ENCODE measurements at regions not wholly inside any gene's neighbourhood (a gene's known extent, or its start where the extent isn't known, plus 50 kb on each side); places are given as distances from the start of the nearest gene placed in this dataset.
A peak's percentile ranks its signal among the peaks of the same experiment; 100 is the strongest.

DNA sequence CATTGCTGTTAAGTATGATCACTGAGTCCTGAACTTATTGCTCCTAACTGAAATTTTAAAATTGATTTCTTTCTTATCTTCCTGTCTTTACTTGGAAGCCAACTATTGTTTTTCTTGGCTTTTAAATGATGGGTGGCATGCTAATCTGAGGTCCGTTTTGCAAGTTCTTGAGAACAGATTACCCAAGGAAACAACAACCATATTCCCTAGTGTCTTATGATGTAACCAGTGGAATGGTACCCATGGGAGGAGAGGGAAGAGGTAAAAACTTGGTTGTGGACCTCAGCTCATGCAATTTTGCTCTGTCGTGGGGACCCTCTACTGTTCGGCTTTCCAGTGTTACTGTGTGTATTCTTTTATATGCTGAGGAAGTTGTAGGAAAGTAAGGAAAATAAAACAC, 454.8 kb upstream of the ADAMTS5 start:
- Histone ChIP-seq H3K36me3 (no peaks in the 10 kb centered on the region), H3K4me1 (peaks cover 0 to 5% (median 0%) of the 10 kb centered on the region in 4 donors), H3K27me3 (no peaks in the 10 kb centered on the region), H3K4me3 (no peak overlapping the region), H3K9me3 (no peaks in the 10 kb centered on the region), H3K27ac (peak overlapping the region in 2 of 5 donors; percentile 52 to 55)
- no peak for DNase-seq
- TF ChIP-seq EP300 (IDR thresholded peaks at IDR 0.05) (no peak), POLR2AphosphoS5 (IDR thresholded peaks at IDR 0.05) (no peak), POLR2A (IDR thresholded peaks at IDR 0.05) (no peak)
- TF ChIP-seq, protein P1, sequence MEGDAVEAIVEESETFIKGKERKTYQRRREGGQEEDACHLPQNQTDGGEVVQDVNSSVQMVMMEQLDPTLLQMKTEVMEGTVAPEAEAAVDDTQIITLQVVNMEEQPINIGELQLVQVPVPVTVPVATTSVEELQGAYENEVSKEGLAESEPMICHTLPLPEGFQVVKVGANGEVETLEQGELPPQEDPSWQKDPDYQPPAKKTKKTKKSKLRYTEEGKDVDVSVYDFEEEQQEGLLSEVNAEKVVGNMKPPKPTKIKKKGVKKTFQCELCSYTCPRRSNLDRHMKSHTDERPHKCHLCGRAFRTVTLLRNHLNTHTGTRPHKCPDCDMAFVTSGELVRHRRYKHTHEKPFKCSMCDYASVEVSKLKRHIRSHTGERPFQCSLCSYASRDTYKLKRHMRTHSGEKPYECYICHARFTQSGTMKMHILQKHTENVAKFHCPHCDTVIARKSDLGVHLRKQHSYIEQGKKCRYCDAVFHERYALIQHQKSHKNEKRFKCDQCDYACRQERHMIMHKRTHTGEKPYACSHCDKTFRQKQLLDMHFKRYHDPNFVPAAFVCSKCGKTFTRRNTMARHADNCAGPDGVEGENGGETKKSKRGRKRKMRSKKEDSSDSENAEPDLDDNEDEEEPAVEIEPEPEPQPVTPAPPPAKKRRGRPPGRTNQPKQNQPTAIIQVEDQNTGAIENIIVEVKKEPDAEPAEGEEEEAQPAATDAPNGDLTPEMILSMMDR (IDR thresholded peaks at IDR 0.05) = no peak
- WGBS, 5 donors = 75 to 86% (median 79%) methylated on average over 3 of the region's 3 CpGs
- intact Hi-C loops (cut with DNase I; ENCODE audit: low total_unique reads) = no loop called here

DNA sequence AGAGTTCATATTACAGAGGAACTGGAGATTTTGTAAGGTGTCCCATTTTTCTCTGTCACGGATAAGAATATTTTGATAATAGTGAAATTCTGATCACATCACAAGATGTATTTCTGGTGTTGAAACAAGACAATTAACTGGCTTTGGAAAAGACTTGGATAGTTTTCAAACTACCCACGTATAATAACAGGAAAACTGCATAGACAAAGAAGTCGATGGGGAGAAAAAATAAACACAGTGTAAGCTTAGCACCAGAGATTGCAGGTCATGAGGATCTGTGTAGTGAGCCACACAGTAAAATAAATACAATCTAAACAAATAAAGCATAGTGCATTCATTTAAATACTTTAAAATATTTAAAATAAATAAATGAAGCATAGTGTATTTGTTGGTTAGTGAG, 452.3 kb upstream of the ADAMTS5 start:
- intact Hi-C loops (cut with DNase I; ENCODE audit: low total_unique reads) = no loop called here
- 57 to 73% (median 59%) methylated on average over 3 of the region's 3 CpGs for WGBS, 5 donors
- Histone ChIP-seq H3K27me3 (no peaks in the 10 kb centered on the region), H3K4me1 (peaks cover 0 to 1% (median 0%) of the 10 kb centered on the region in 4 donors), H3K27ac (no peak overlapping the region), H3K4me3 (no peak overlapping the region), H3K9me3 (peaks cover 0 to 4% (median 0%) of the 10 kb centered on the region in 4 donors), H3K36me3 (no peaks in the 10 kb centered on the region)
- TF ChIP-seq EP300 (IDR thresholded peaks at IDR 0.05) (no peak), POLR2A (IDR thresholded peaks at IDR 0.05) (no peak), POLR2AphosphoS5 (IDR thresholded peaks at IDR 0.05) (no peak)
- TF ChIP-seq, protein P1 (IDR thresholded peaks at IDR 0.05) = no peak
- DNase-seq = no peak

DNA sequence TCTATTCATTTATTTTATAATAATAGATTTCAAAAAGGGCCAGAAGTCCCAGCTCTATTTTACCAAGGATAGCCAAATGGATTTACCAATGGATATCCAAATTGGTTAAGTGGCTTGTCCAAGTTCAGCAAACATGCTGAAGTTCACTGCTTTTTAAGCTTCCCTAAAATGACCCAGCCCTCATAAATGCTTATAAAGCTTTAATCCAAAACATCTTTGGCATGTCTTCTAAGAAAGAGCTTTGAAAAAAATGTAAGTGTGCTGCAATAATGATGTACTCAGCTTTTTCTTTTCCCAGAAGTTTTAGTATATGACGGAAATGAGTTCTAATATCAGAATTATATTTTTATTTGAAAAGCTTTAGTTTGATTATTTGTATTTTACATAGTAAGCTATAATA, 451.5 kb upstream of the ADAMTS5 start:
- DNase-seq = no peak
- intact Hi-C loops (cut with DNase I; ENCODE audit: low total_unique reads) = no loop called here
- Histone ChIP-seq H3K9me3 (peaks cover 0 to 4% (median 0%) of the 10 kb centered on the region in 4 donors), H3K4me3 (no peak overlapping the region), H3K27ac (no peak overlapping the region), H3K36me3 (no peaks in the 10 kb centered on the region), H3K27me3 (no peaks in the 10 kb centered on the region), H3K4me1 (no peaks in the 10 kb centered on the region)
- TF ChIP-seq, protein P1 (IDR thresholded peaks at IDR 0.05) = no peak
- no peak for TF ChIP-seq POLR2A (IDR thresholded peaks at IDR 0.05)
- no peak for TF ChIP-seq POLR2AphosphoS5 (IDR thresholded peaks at IDR 0.05)
- TF ChIP-seq EP300 (IDR thresholded peaks at IDR 0.05) = no peak
- 76 to 87% (median 80%) methylated on average over 1 of the region's 1 CpG for WGBS, 5 donors

DNA sequence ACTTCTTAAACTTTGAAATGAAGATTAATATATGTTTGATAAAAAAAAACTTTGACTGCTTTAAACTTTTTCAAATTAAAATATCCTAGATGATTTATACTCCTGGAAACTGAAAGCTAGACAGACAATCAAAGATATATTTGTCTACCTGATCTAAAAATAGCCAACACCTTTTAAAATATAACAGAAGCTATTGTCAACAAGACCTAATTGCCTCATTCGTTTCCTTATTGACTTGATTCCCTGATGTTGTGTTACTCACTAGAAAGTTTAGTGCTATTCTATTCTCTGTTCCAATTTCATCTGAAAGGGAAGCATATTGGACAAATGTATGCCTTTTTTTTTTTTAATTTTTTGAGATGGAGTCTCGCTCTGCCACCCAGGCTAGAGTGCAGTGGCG, 445.6 kb upstream of the ADAMTS5 start:
- no peak for DNase-seq
- WGBS, 5 donors = 61 to 76% (median 71%) methylated on average over 3 of the region's 3 CpGs
- Histone ChIP-seq H3K4me1 (peaks cover 0 to 13% (median 0%) of the 10 kb centered on the region in 4 donors), H3K27ac (no peak overlapping the region), H3K36me3 (no peaks in the 10 kb centered on the region), H3K27me3 (no peaks in the 10 kb centered on the region), H3K9me3 (peaks cover 0 to 4% (median 0%) of the 10 kb centered on the region in 4 donors), H3K4me3 (no peak overlapping the region)
- intact Hi-C loops (cut with DNase I; ENCODE audit: low total_unique reads) = no loop called here
- TF ChIP-seq POLR2A (IDR thresholded peaks at IDR 0.05) = no peak
- no peak for TF ChIP-seq POLR2AphosphoS5 (IDR thresholded peaks at IDR 0.05)
- TF ChIP-seq, protein P1 (IDR thresholded peaks at IDR 0.05) = no peak
- no peak for TF ChIP-seq EP300 (IDR thresholded peaks at IDR 0.05)
